Liver (tissue), 8 donors: ENCODE measurements at regions not wholly inside any gene's neighbourhood (a gene's known extent, or its start where the extent isn't known, plus 50 kb on each side); places are given as distances from the start of the nearest gene placed in this dataset.

Experiments used
- DNase-seq: peaks from one replicate; pipeline ENCODE4 v3.0.0-alpha.2; 2017; ENCODE audit warnings: low spot score
- H3K27ac ChIP-seq, 2 donors: one replicate each; pipeline ENCODE4 v1.7.0; 2013; ENCODE audit warnings: inconsistent platforms in 2 of 2, low read length in 2 of 2, control low read depth in 1 of 2, low read depth in 1 of 2, mild to moderate bottlenecking in 1 of 2
- H3K27me3 ChIP-seq, 4 donors: one replicate each; pipeline versions ENCODE4 v1.6.1 to v1.7.0; 2013; ENCODE audit warnings: low read length in 3 of 4, inconsistent platforms in 1 of 4, mild to moderate bottlenecking in 1 of 4, moderate library complexity in 1 of 4; ENCODE audit not compliant: control insufficient read depth in 4 of 4, insufficient read depth in 4 of 4
- H3K36me3 ChIP-seq, 4 donors: one replicate each; pipeline versions ENCODE4 v1.6.1 to v1.7.0; 2013; ENCODE audit warnings: low read length in 3 of 4, mild to moderate bottlenecking in 3 of 4, low read depth in 1 of 4, moderate library complexity in 1 of 4; ENCODE audit not compliant: control insufficient read depth in 4 of 4, insufficient read depth in 3 of 4
- H3K4me1 ChIP-seq, 4 donors: one replicate each; pipeline versions ENCODE4 v1.6.1 to v1.7.0; 2013; ENCODE audit warnings: low read length in 3 of 4, mild to moderate bottlenecking in 3 of 4, moderate library complexity in 1 of 4; ENCODE audit not compliant: control insufficient read depth in 4 of 4, insufficient read depth in 4 of 4
- H3K4me3 ChIP-seq, 3 donors: one replicate each; pipeline versions ENCODE4 v1.6.1 to v1.7.0; 2013; ENCODE audit warnings: low read length in 3 of 3, control low read depth in 1 of 3, low read depth in 1 of 3, mild to moderate bottlenecking in 1 of 3
- H3K9ac ChIP-seq, 2 donors: one replicate each; pipeline ENCODE4 v1.7.0; 2013; ENCODE audit warnings: low read length in 2 of 2, mild to moderate bottlenecking in 2 of 2, moderate library complexity in 2 of 2, control low read depth in 1 of 2, low read depth in 1 of 2
- H3K9me3 ChIP-seq, 4 donors: one replicate each; pipeline versions ENCODE4 v1.6.1 to v1.7.0; 2013; ENCODE audit warnings: low read length in 3 of 4; ENCODE audit not compliant: control insufficient read depth in 4 of 4
- EGR1 ChIP-seq, 2 donors: IDR thresholded peaks; 2 replicates each; pipeline ENCODE4 v1.6.1; 2016 to 2018; ENCODE audit warnings: antibody characterized with exemption in 2 of 2, low read depth in 2 of 2
- FOXA1 ChIP-seq: IDR thresholded peaks from 2 replicates; pipeline ENCODE4 v1.6.1; 2016; ENCODE audit warnings: antibody characterized with exemption
- FOXA2 ChIP-seq: IDR thresholded peaks from 2 replicates; pipeline ENCODE4 v1.6.1; 2016; ENCODE audit warnings: antibody characterized with exemption
- GABPA ChIP-seq, 2 donors: IDR thresholded peaks in 1 of 2; conservative IDR thresholded peaks in 1 of 2; 2 replicates each; pipeline ENCODE4 v1.6.1; 2016; ENCODE audit warnings: antibody characterized with exemption in 2 of 2, mild to moderate bottlenecking in 1 of 2, moderate library complexity in 1 of 2
- HNF4A ChIP-seq, 2 donors: conservative IDR thresholded peaks; 2 replicates each; pipeline ENCODE4 v1.6.1; 2016; ENCODE audit warnings: antibody characterized with exemption in 2 of 2, mild to moderate bottlenecking in 2 of 2
- HNF4G ChIP-seq: IDR thresholded peaks from 2 replicates; pipeline ENCODE4 v1.6.1; 2016; ENCODE audit warnings: antibody characterized with exemption
- JUND ChIP-seq, 2 donors: IDR thresholded peaks; 2 replicates each; pipeline ENCODE4 v1.6.1; 2016; ENCODE audit warnings: antibody characterized with exemption in 2 of 2
- NR2F2 ChIP-seq: IDR thresholded peaks from 2 replicates; pipeline ENCODE4 v1.6.1; 2016; ENCODE audit warnings: antibody characterized with exemption
- RAD21 ChIP-seq, 2 donors: IDR thresholded peaks; 2 replicates each; pipeline ENCODE4 v1.6.1; 2016; ENCODE audit warnings: antibody characterized with exemption in 2 of 2, mild to moderate bottlenecking in 2 of 2
- RXRA ChIP-seq, 2 donors: IDR thresholded peaks; 2 replicates each; pipeline ENCODE4 v1.6.1; 2017 to 2018; ENCODE audit warnings: antibody characterized with exemption in 2 of 2, mild to moderate bottlenecking in 1 of 2
- SP1 ChIP-seq: IDR thresholded peaks from 2 replicates; pipeline ENCODE4 v1.6.1; 2018; ENCODE audit warnings: antibody characterized with exemption, mild to moderate bottlenecking
- TAF1 ChIP-seq: conservative IDR thresholded peaks from 2 replicates; pipeline ENCODE4 v1.6.1; 2016; ENCODE audit warnings: antibody characterized with exemption, mild to moderate bottlenecking
- YY1 ChIP-seq: IDR thresholded peaks from 2 replicates; pipeline ENCODE4 v1.6.1; 2016; ENCODE audit warnings: antibody characterized with exemption, mild to moderate bottlenecking
- WGBS: extraction: QIAGEN DNeasy Blood & Tissue Kit; methylation state at CpG from one replicate; pipeline ENCODE4 v1.1.7; 2013; 5-methylcytosine and 5-hydroxymethylcytosine counted together
- TF ChIP-seq, protein P1 (sequence below): IDR thresholded peaks from 2 replicates; pipeline ENCODE4 v1.6.1; 2016; ENCODE audit warnings: antibody characterized with exemption
- TF ChIP-seq, protein P2 (sequence below): IDR thresholded peaks from 2 replicates; pipeline ENCODE4 v1.6.1; 2016; ENCODE audit warnings: antibody characterized with exemption, mild to moderate bottlenecking
- TF ChIP-seq, protein P3 (sequence below): IDR thresholded peaks from 2 replicates; pipeline ENCODE4 v1.6.1; 2016; ENCODE audit warnings: antibody characterized with exemption
- TF ChIP-seq, protein P4 (sequence below): fragments of 150-350 bp; IDR thresholded peaks from 2 replicates; pipeline ENCODE4 v1.5.1; 2017; ENCODE audit warnings: improper control_type of control experiment, low read depth, low read length; ENCODE audit not compliant: missing input control
- donor health status: healthy.
- donor health status: healthy.
- donor health status: healthy.
- donor health status: healthy.
- donor health status: healthy.

DNA sequence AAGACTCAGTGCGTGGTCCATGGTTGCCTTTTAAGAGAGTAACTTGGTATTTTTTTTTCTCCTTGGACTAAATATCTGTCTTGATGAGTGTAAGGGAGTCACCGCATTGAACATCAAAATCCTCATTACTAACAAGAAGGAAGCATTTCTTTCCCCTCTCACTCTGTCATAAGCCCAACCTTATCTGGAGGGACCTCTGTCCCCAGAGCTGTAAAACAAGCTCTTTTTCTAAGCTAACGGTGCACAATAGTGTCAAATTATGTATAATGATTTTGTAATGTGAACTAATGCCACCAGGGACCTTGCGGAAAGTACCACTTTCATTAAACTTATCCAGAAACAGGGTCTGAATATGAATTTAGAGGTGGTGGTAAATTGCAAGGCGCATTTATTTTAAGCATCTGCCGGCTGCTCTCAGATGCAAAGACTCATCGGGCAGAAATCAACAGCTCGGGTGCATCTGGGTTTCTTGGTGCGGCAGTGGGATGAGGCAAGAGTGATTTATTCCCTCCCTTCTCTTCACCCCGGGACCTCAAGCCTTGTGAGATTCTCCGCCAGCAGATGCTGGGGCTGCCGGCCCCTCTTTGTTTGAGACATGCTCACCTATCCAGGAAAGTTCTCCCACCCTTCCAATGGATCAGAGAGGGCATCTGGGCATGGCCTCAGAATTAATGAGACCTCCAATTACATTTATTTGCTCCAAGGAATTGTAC is 95.2 kb upstream of the IRX3 start:
- no peaks in the 10 kb centered on the region for H3K4me1 ChIP-seq
- no peak for DNase-seq
- no peak overlapping the region for H3K9ac ChIP-seq
- H3K9me3 ChIP-seq, result peaks cover 0 to 4% (median 0%) of the 10 kb centered on the region in 4 donors
- no peaks in the 10 kb centered on the region for H3K36me3 ChIP-seq
- no peaks in the 10 kb centered on the region for H3K27me3 ChIP-seq
- no peak overlapping the region for H3K4me3 ChIP-seq
- H3K27ac ChIP-seq, result no peak overlapping the region
- no peak for TF ChIP-seq GABPA (IDR thresholded peaks at IDR 0.05 in 1 of 2, conservative IDR thresholded peaks at IDR 0.05 in 1 of 2)
- TF ChIP-seq TAF1, result no peak
- TF ChIP-seq SP1, result no peak
- 84% methylated on average over 12 of the region's 12 CpGs for WGBS

DNA sequence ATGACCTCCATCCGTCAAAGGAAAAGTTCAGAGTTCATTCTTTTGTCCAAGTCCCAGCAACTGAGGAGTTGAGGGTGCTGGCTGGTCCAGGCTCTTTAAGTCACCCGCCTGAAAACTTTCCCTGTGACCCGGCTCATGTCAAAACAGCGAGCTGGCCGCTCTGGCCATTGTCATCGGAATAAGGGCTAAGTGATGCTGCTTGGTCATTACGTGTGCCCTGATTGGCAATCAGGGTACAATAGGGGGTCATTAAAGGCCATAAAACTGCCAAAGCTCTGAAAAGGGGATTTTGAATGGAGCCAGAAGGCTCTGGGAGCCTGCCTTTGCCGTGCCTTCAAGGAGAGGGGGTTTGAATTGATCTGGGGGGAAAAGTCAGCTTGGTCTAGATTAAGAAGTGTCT is 88.5 kb upstream of the IRX3 start:
- WGBS, result 62% methylated on average over 8 of the region's 8 CpGs
- Histone ChIP-seq H3K36me3 (no peaks in the 10 kb centered on the region), H3K4me3 (no peak overlapping the region), H3K9ac (no peak overlapping the region), H3K9me3 (no peaks in the 10 kb centered on the region), H3K27ac (no peak overlapping the region), H3K27me3 (peaks cover 0 to 2% (median 0%) of the 10 kb centered on the region in 4 donors), H3K4me1 (no peaks in the 10 kb centered on the region)
- no peak for TF ChIP-seq NR2F2
- TF ChIP-seq, protein P1, sequence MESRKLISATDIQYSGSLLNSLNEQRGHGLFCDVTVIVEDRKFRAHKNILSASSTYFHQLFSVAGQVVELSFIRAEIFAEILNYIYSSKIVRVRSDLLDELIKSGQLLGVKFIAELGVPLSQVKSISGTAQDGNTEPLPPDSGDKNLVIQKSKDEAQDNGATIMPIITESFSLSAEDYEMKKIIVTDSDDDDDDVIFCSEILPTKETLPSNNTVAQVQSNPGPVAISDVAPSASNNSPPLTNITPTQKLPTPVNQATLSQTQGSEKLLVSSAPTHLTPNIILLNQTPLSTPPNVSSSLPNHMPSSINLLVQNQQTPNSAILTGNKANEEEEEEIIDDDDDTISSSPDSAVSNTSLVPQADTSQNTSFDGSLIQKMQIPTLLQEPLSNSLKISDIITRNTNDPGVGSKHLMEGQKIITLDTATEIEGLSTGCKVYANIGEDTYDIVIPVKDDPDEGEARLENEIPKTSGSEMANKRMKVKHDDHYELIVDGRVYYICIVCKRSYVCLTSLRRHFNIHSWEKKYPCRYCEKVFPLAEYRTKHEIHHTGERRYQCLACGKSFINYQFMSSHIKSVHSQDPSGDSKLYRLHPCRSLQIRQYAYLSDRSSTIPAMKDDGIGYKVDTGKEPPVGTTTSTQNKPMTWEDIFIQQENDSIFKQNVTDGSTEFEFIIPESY, result no peak
- TF ChIP-seq, protein P2, sequence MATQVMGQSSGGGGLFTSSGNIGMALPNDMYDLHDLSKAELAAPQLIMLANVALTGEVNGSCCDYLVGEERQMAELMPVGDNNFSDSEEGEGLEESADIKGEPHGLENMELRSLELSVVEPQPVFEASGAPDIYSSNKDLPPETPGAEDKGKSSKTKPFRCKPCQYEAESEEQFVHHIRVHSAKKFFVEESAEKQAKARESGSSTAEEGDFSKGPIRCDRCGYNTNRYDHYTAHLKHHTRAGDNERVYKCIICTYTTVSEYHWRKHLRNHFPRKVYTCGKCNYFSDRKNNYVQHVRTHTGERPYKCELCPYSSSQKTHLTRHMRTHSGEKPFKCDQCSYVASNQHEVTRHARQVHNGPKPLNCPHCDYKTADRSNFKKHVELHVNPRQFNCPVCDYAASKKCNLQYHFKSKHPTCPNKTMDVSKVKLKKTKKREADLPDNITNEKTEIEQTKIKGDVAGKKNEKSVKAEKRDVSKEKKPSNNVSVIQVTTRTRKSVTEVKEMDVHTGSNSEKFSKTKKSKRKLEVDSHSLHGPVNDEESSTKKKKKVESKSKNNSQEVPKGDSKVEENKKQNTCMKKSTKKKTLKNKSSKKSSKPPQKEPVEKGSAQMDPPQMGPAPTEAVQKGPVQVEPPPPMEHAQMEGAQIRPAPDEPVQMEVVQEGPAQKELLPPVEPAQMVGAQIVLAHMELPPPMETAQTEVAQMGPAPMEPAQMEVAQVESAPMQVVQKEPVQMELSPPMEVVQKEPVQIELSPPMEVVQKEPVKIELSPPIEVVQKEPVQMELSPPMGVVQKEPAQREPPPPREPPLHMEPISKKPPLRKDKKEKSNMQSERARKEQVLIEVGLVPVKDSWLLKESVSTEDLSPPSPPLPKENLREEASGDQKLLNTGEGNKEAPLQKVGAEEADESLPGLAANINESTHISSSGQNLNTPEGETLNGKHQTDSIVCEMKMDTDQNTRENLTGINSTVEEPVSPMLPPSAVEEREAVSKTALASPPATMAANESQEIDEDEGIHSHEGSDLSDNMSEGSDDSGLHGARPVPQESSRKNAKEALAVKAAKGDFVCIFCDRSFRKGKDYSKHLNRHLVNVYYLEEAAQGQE, result no peak
- TF ChIP-seq HNF4A (conservative IDR thresholded peaks at IDR 0.05), result no peak
- TF ChIP-seq EGR1 (IDR thresholded peaks at IDR 0.05; ENCODE audit: low read depth in 2 of 2), result no peak
- TF ChIP-seq, protein P3, sequence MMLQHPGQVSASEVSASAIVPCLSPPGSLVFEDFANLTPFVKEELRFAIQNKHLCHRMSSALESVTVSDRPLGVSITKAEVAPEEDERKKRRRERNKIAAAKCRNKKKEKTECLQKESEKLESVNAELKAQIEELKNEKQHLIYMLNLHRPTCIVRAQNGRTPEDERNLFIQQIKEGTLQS, result no peak
- TF ChIP-seq JUND (IDR thresholded peaks at IDR 0.05), result no peak
- TF ChIP-seq, protein P4, sequence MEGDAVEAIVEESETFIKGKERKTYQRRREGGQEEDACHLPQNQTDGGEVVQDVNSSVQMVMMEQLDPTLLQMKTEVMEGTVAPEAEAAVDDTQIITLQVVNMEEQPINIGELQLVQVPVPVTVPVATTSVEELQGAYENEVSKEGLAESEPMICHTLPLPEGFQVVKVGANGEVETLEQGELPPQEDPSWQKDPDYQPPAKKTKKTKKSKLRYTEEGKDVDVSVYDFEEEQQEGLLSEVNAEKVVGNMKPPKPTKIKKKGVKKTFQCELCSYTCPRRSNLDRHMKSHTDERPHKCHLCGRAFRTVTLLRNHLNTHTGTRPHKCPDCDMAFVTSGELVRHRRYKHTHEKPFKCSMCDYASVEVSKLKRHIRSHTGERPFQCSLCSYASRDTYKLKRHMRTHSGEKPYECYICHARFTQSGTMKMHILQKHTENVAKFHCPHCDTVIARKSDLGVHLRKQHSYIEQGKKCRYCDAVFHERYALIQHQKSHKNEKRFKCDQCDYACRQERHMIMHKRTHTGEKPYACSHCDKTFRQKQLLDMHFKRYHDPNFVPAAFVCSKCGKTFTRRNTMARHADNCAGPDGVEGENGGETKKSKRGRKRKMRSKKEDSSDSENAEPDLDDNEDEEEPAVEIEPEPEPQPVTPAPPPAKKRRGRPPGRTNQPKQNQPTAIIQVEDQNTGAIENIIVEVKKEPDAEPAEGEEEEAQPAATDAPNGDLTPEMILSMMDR, result no peak
- no peak for TF ChIP-seq YY1
- no peak for TF ChIP-seq FOXA2
- no peak for TF ChIP-seq RAD21 (IDR thresholded peaks at IDR 0.05)
- TF ChIP-seq TAF1, result no peak
- no peak for TF ChIP-seq RXRA (IDR thresholded peaks at IDR 0.05)
- TF ChIP-seq HNF4G, result no peak
- TF ChIP-seq FOXA1, result no peak
- DNase-seq, result no peak
